Breast epithelium (tissue), 3 donors: ENCODE measurements at regions not wholly inside any gene's neighbourhood (a gene's known extent, or its start where the extent isn't known, plus 50 kb on each side); places are given as distances from the start of the nearest gene placed in this dataset.

Source experiments
- CTCF ChIP-seq, 3 donors: fragments of 450-650 bp; IDR thresholded peaks; one replicate each; pipeline ENCODE4 v1.5.1; 2016 to 2017; ENCODE audit warnings: antibody characterized with exemption in 3 of 3, mild to moderate bottlenecking in 3 of 3, moderate library complexity in 3 of 3
- POLR2A ChIP-seq: fragments of 450-650 bp; IDR thresholded peaks from one replicate; pipeline ENCODE4 v1.6.1; 2016; ENCODE audit warnings: antibody characterized with exemption, mild to moderate bottlenecking, moderate library complexity

DNA sequence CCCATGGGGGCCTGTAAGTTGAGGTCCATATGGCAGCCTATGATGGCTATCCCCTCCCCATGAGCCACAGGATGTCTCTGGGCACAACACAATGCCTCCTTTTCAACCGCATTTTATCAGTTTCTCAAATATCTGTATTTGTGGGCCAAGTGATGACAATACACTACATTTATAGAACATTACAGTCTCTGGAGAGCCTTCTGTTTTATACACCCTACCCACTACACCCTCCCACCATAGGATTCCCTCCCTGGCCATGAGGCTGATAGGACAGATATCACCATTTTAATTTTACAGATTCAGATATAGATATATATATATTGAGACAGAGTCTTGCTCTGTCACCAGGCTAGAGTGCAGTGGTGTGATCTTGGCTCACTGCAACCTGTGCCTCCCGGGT is 236.8 kb downstream of the ENC1 start:
- TF ChIP-seq CTCF (IDR thresholded peaks at IDR 0.05) (no peak), POLR2A (no peak)
